ENCODE measurements at regions not wholly inside any gene's neighbourhood (a gene's known extent, or its start where the extent isn't known, plus 50 kb on each side); places are given as distances from the start of the nearest gene placed in this dataset.

- no peak overlapping the region for H3K4me3 ChIP-seq
- H3K4me1 ChIP-seq (replicated peaks in 1 of 2): no peaks in the 10 kb centered on the region
- no peak for TF ChIP-seq POLR2A (IDR thresholded peaks at IDR 0.05)
- TF ChIP-seq, protein P1, sequence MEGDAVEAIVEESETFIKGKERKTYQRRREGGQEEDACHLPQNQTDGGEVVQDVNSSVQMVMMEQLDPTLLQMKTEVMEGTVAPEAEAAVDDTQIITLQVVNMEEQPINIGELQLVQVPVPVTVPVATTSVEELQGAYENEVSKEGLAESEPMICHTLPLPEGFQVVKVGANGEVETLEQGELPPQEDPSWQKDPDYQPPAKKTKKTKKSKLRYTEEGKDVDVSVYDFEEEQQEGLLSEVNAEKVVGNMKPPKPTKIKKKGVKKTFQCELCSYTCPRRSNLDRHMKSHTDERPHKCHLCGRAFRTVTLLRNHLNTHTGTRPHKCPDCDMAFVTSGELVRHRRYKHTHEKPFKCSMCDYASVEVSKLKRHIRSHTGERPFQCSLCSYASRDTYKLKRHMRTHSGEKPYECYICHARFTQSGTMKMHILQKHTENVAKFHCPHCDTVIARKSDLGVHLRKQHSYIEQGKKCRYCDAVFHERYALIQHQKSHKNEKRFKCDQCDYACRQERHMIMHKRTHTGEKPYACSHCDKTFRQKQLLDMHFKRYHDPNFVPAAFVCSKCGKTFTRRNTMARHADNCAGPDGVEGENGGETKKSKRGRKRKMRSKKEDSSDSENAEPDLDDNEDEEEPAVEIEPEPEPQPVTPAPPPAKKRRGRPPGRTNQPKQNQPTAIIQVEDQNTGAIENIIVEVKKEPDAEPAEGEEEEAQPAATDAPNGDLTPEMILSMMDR (IDR thresholded peaks at IDR 0.05): no peak
- DNase-seq: no peak
- H3K36me3 ChIP-seq (replicated peaks in 1 of 2): no peaks in the 10 kb centered on the region
- H3K27me3 ChIP-seq: no peaks in the 10 kb centered on the region
- H3K27ac ChIP-seq: no peak overlapping the region
- intact Hi-C loops (cut with DNase I): no loop called here
- no peaks in the 10 kb centered on the region for H3K9me3 ChIP-seq (replicated peaks in 1 of 3)
- 79 to 89% (median 82%) methylated on average over 3 of the region's 3 CpGs for WGBS, 4 donors
These were observed 154.8 kb upstream of the LRIG3 start for GRCh38 chr12:59075141-59075540.

GRCh38 chr12:59070322-59070933 is 150.1 kb upstream of the LRIG3 start:
- intact Hi-C loops (cut with DNase I): no loop called here

GRCh38 chr12:59069516-59069915 is 149.2 kb upstream of the LRIG3 start:
- no peaks in the 10 kb centered on the region for H3K36me3 ChIP-seq (replicated peaks in 1 of 2)
- WGBS, 4 donors: 52 to 68% (median 62%) methylated on average over 1 of the region's 1 CpG
- no peaks in the 10 kb centered on the region for H3K9me3 ChIP-seq (replicated peaks in 1 of 3)
- intact Hi-C loops (cut with DNase I): no loop called here
- no peak for DNase-seq
- H3K27me3 ChIP-seq: no peaks in the 10 kb centered on the region
- H3K4me1 ChIP-seq (replicated peaks in 1 of 2): no peaks in the 10 kb centered on the region
- no peak overlapping the region for H3K4me3 ChIP-seq
- H3K27ac ChIP-seq: no peak overlapping the region
- TF ChIP-seq POLR2A (IDR thresholded peaks at IDR 0.05): no peak
- TF ChIP-seq, protein P1 (IDR thresholded peaks at IDR 0.05): no peak

More at GRCh38 chr12:59070322-59070933, 150.1 kb upstream of the LRIG3 start:
- no peaks in the 10 kb centered on the region for H3K27me3 ChIP-seq
- no peak for DNase-seq
- TF ChIP-seq, protein P1 (IDR thresholded peaks at IDR 0.05): no peak
- no peak for TF ChIP-seq POLR2A (IDR thresholded peaks at IDR 0.05)
- H3K4me3 ChIP-seq: no peak overlapping the region
- no peaks in the 10 kb centered on the region for H3K4me1 ChIP-seq (replicated peaks in 1 of 2)
- no peaks in the 10 kb centered on the region for H3K36me3 ChIP-seq (replicated peaks in 1 of 2)
- no peak overlapping the region for H3K27ac ChIP-seq
- 42 to 46% (median 46%) methylated on average over 3 of the region's 3 CpGs for WGBS, 4 donors
- H3K9me3 ChIP-seq (replicated peaks in 1 of 3): no peaks in the 10 kb centered on the region

GRCh38 chr12:59068436-59068835 is 148.1 kb upstream of the LRIG3 start:
- H3K9me3 ChIP-seq (replicated peaks in 1 of 3): no peaks in the 10 kb centered on the region
- no peaks in the 10 kb centered on the region for H3K27me3 ChIP-seq
- intact Hi-C loops (cut with DNase I): no loop called here
- TF ChIP-seq, protein P1 (IDR thresholded peaks at IDR 0.05): no peak
- TF ChIP-seq POLR2A (IDR thresholded peaks at IDR 0.05): no peak
- H3K27ac ChIP-seq: no peak overlapping the region
- no peaks in the 10 kb centered on the region for H3K4me1 ChIP-seq (replicated peaks in 1 of 2)
- no peak overlapping the region for H3K4me3 ChIP-seq
- no peak for DNase-seq
- H3K36me3 ChIP-seq (replicated peaks in 1 of 2): no peaks in the 10 kb centered on the region
- 82 to 88% (median 84%) methylated on average over 3 of the region's 3 CpGs for WGBS, 4 donors
